Stimulated activated memory B cell treated with anti-CD40 and anti-IgM and Interleukin-4, amounts not matched to agents 10 μg/mL and 1 μg/mL and 100 μg/mL, for 72 hours (primary cell): ENCODE measurements at regions not wholly inside any gene's neighbourhood (a gene's known extent, or its start where the extent isn't known, plus 50 kb on each side); places are given as distances from the start of the nearest gene placed in this dataset.

Experiments
- ATAC-seq: fragments of 150-1000 bp; cut with Tn5 transposase; 2 replicates; pipeline ENCODE4 v1.10.0; 2021
- H3K27ac Mint-ChIP-seq: one replicate; pipeline ENCODE4 v1.8.0; 2022; ENCODE audit warnings: mild to moderate bottlenecking, mixed read lengths
- H3K27me3 Mint-ChIP-seq: one replicate; pipeline ENCODE4 v1.8.0; 2022; ENCODE audit warnings: mixed read lengths
- H3K36me3 Mint-ChIP-seq: one replicate; pipeline ENCODE4 v1.8.0; 2022; ENCODE audit warnings: mixed read lengths
- H3K4me1 Mint-ChIP-seq: one replicate; pipeline ENCODE4 v1.8.0; 2022; ENCODE audit warnings: mixed read lengths
- H3K4me3 Mint-ChIP-seq: one replicate; pipeline ENCODE4 v1.8.0; 2022; ENCODE audit warnings: mild to moderate bottlenecking, moderate library complexity, mixed read lengths
- H3K9me3 Mint-ChIP-seq: one replicate; pipeline ENCODE4 v1.8.0; 2022; ENCODE audit warnings: mixed read lengths

- H3K36me3 Mint-ChIP-seq, result no peaks in the 10 kb centered on the region
- peaks cover 12% of the 10 kb centered on the region for H3K9me3 Mint-ChIP-seq
- H3K27ac Mint-ChIP-seq, result no peak overlapping the region
- H3K27me3 Mint-ChIP-seq, result no peaks in the 10 kb centered on the region
- H3K4me3 Mint-ChIP-seq, result no peak overlapping the region
- H3K4me1 Mint-ChIP-seq, result no peaks in the 10 kb centered on the region
- no peak for ATAC-seq
These were observed 52.3 kb upstream of the PHYHIPL start for GRCh38 chr10:59124187-59124586.

- H3K4me3 Mint-ChIP-seq, result no peak overlapping the region
- peaks cover 8% of the 10 kb centered on the region for H3K9me3 Mint-ChIP-seq
- no peak overlapping the region for H3K27ac Mint-ChIP-seq
- H3K27me3 Mint-ChIP-seq, result no peaks in the 10 kb centered on the region
- no peaks in the 10 kb centered on the region for H3K4me1 Mint-ChIP-seq
- H3K36me3 Mint-ChIP-seq, result no peaks in the 10 kb centered on the region
- ATAC-seq, result no peak
These were observed 50.8 kb upstream of the PHYHIPL start for GRCh38 chr10:59125666-59126065.

GRCh38 chr10:59126261-59126660 lies 50.2 kb upstream of the PHYHIPL start:
- H3K36me3 Mint-ChIP-seq, result no peaks in the 10 kb centered on the region
- H3K27ac Mint-ChIP-seq, result no peak overlapping the region
- no peaks in the 10 kb centered on the region for H3K4me1 Mint-ChIP-seq
- H3K4me3 Mint-ChIP-seq, result no peak overlapping the region
- no peaks in the 10 kb centered on the region for H3K27me3 Mint-ChIP-seq
- ATAC-seq, result no peak
- H3K9me3 Mint-ChIP-seq, result peaks cover 4% of the 10 kb centered on the region
